IMR-90 (cell line): ENCODE measurements at regions not wholly inside any gene's neighbourhood (a gene's known extent, or its start where the extent isn't known, plus 50 kb on each side); places are given as distances from the start of the nearest gene placed in this dataset.

ENCODE experiments used
- ATAC-seq: fragments of 200-7000 bp; cut with Tn5 transposase; 2 replicates; pipeline ENCODE4 v1.9.1; 2020; ENCODE audit warnings: low read depth, mild to moderate bottlenecking, moderate library complexity
- BruUV-seq: library from RNA; stranded (reverse); fragments of 400-500 nt; replicated peaks from 2 replicates; lab custom pipeline; 2021; lab: Mats Ljungman, UMichigan
- CTCF ChIA-PET: fragments of 300-600 bp; formaldehyde crosslinking; extraction: SDS; loops from one replicate; lab custom pipeline; 2021; ENCODE audit warnings: antibody characterized with exemption; lab: Yijun Ruan, JAX
- POLR2A ChIA-PET: fragments of 300-600 bp; sonication (Branson Sonifier 250); formaldehyde crosslinking; loops from one replicate; lab custom pipeline; 2022; ENCODE audit warnings: antibody characterized with exemption; ENCODE audit not compliant: unreplicated experiment; lab: Charles Lee
- DNase-seq: peaks from one replicate; pipeline ENCODE4 v3.0.0; 2013
- H2AFZ ChIP-seq: replicated peaks from 2 replicates; pipeline ENCODE3; 2013; ENCODE audit warnings: low read length, mild to moderate bottlenecking; ENCODE audit not compliant: poor library complexity
- H2AK5ac ChIP-seq: 2 replicates; pipeline ENCODE4 v1.6.1; 2013; ENCODE audit warnings: low read depth, low read length, inconsistent platforms
- H2AK9ac ChIP-seq: replicated peaks from 2 replicates; pipeline ENCODE3; 2013; ENCODE audit warnings: mild to moderate bottlenecking, low read depth, low read length, moderate library complexity; ENCODE audit not compliant: poor library complexity
- H2BK120ac ChIP-seq: 2 replicates; pipeline ENCODE4 v1.6.1; 2013; ENCODE audit warnings: low read depth, low read length, inconsistent platforms
- H2BK15ac ChIP-seq: 3 replicates; pipeline ENCODE4 v1.6.1; 2013; ENCODE audit warnings: low read depth, low read length, inconsistent platforms
- H2BK20ac ChIP-seq: 2 replicates; pipeline ENCODE4 v1.6.1; 2013; ENCODE audit warnings: low read depth, mild to moderate bottlenecking, inconsistent platforms, low read length, moderate library complexity
- H2BK5ac ChIP-seq: 2 replicates; pipeline ENCODE4 v1.6.1; 2013; ENCODE audit warnings: mild to moderate bottlenecking, low read depth, low read length, inconsistent platforms; ENCODE audit not compliant: poor library complexity, severe bottlenecking
- H3K14ac ChIP-seq: replicated peaks from 2 replicates; pipeline ENCODE4 v1.6.1; 2013; ENCODE audit warnings: low read depth, low read length, inconsistent platforms
- H3K18ac ChIP-seq: 2 replicates; pipeline ENCODE4 v1.6.1; 2013; ENCODE audit warnings: low read depth, low read length, control low read depth
- H3K23ac ChIP-seq: 2 replicates; pipeline ENCODE4 v1.6.1; 2013; ENCODE audit warnings: low read depth, low read length, inconsistent platforms
- H3K27ac ChIP-seq: 2 replicates; pipeline ENCODE4 v1.5.1; 2013; ENCODE audit warnings: mild to moderate bottlenecking, control low read depth, low read length; ENCODE audit not compliant: insufficient read depth
- H3K27me3 ChIP-seq: 2 replicates; pipeline ENCODE4 v1.6.1; 2013; ENCODE audit warnings: low read length; ENCODE audit not compliant: control insufficient read depth, insufficient read depth
- H3K36me3 ChIP-seq: 2 replicates; pipeline ENCODE4 v1.6.1; 2013; ENCODE audit warnings: low read length, mixed read lengths; ENCODE audit not compliant: control insufficient read depth, insufficient read depth
- H3K4ac ChIP-seq: 2 replicates; pipeline ENCODE4 v1.6.1; 2013; ENCODE audit warnings: low read depth, low read length, inconsistent platforms
- H3K4me1 ChIP-seq: 2 replicates; pipeline ENCODE4 v1.6.1; 2013; ENCODE audit warnings: low read length, mixed read lengths; ENCODE audit not compliant: control insufficient read depth, insufficient read depth
- H3K4me2 ChIP-seq: 2 replicates; pipeline ENCODE4 v1.6.1; 2013; ENCODE audit warnings: low read depth, mild to moderate bottlenecking, control low read depth, low read length, moderate library complexity
- H3K4me3 ChIP-seq: 2 replicates; pipeline ENCODE4 v1.5.1; 2013; ENCODE audit warnings: low read depth, mild to moderate bottlenecking, control low read depth, low read length, moderate library complexity; ENCODE audit not compliant: insufficient read depth
- H3K56ac ChIP-seq: 2 replicates; pipeline ENCODE4 v1.6.1; 2013; ENCODE audit warnings: low read length, inconsistent platforms; ENCODE audit not compliant: insufficient read depth; ENCODE audit errors: extremely low read depth
- H3K79me1 ChIP-seq, 2 experiments: 2 replicates each; pipeline ENCODE4 v1.6.1; 2013; ENCODE audit warnings: low read length in 2 of 2, inconsistent platforms in 1 of 2, low read depth in 1 of 2
- H3K9ac ChIP-seq: 2 replicates; pipeline ENCODE4 v1.6.1; 2013; ENCODE audit warnings: low read depth, low read length, control low read depth
- H3K9me1 ChIP-seq: 2 replicates; pipeline ENCODE4 v1.6.1; 2013; ENCODE audit warnings: low read length, inconsistent platforms; ENCODE audit not compliant: insufficient read depth
- H3K9me3 ChIP-seq: 2 replicates; pipeline ENCODE4 v1.6.1; 2013; ENCODE audit warnings: low read length; ENCODE audit not compliant: control insufficient read depth, insufficient read depth
- H4K20me1 ChIP-seq: 2 replicates; pipeline ENCODE4 v1.6.1; 2013; ENCODE audit warnings: low read length, inconsistent platforms; ENCODE audit not compliant: insufficient read depth
- H4K5ac ChIP-seq: 2 replicates; pipeline ENCODE4 v1.6.1; 2013; ENCODE audit warnings: mild to moderate bottlenecking, low read depth, low read length, control low read depth
- H4K8ac ChIP-seq, 2 experiments: 2 replicates each; pipeline ENCODE4 v1.6.1; 2013; ENCODE audit warnings: low read depth in 2 of 2, low read length in 2 of 2, control low read depth in 1 of 2, inconsistent platforms in 1 of 2
- H4K91ac ChIP-seq: 2 replicates; pipeline ENCODE4 v1.6.1; 2013; ENCODE audit warnings: low read depth, low read length, inconsistent platforms; ENCODE audit not compliant: insufficient read depth
- CEBPB ChIP-seq: IDR thresholded peaks from 2 replicates; pipeline ENCODE4 v1.6.1; 2012; ENCODE audit warnings: low read depth, low read length, improper control_type of control experiment
- FOS ChIP-seq: fragments of 150-350 bp; IDR thresholded peaks from 2 replicates; pipeline ENCODE4 v1.6.1; 2016; ENCODE audit warnings: low read depth, low read length
- POLR2A ChIP-seq: IDR thresholded peaks from 2 replicates; pipeline ENCODE4 v1.6.1; 2012; ENCODE audit warnings: mild to moderate bottlenecking, low read depth, low read length
- SMC3 ChIP-seq: fragments of 150-350 bp; IDR thresholded peaks from 2 replicates; pipeline ENCODE4 v1.6.1; 2016; ENCODE audit warnings: low read depth, mild to moderate bottlenecking, antibody characterized with exemption, low read length, moderate library complexity
- WGBS, 2 experiments: methylation state at CpG; one replicate each; pipeline versions ENCODE4 v1.1.5 to v1.1.7; 2013; ENCODE audit warnings: missing lambda C conversion rate in 2 of 2; ENCODE audit not compliant: insufficient read length in 1 of 2; ENCODE audit errors: extremely low coverage in 2 of 2; 5-methylcytosine and 5-hydroxymethylcytosine counted together
- dilution Hi-C: fragments of 300-500 bp; cut with HindIII; formaldehyde crosslinking; loops from one replicate; pipeline ENCODE4 v1.14.3; 2018; ENCODE audit warnings: low sequenced_read_pairs; ENCODE audit not compliant: unreplicated experiment
- in situ Hi-C: fragments of 300-500 bp; cut with MboI; formaldehyde crosslinking; loops from 3 replicates; pipeline ENCODE4 v1.14.3; 2019; ENCODE audit warnings: low sequenced_read_pairs, inconsistent platforms, mixed read lengths
- intact Hi-C: fragments of 100-400 bp; cut with micrococcal nuclease; formaldehyde crosslinking; loops from 2 replicates; pipeline ENCODE4 v1.10.0; 2022

GRCh38 chr7:88399036-88399435 is 92.3 kb upstream of the STEAP4 start:
- no peak overlapping the region for H3K4me3 ChIP-seq
- ATAC-seq (no peak), DNase-seq (no peak)
- no peak overlapping the region for H3K4me2 ChIP-seq
- H2AFZ ChIP-seq, result no peak overlapping the region
- no peak overlapping the region for H3K9ac ChIP-seq
- TF ChIP-seq SMC3 (no peak), FOS (no peak), CEBPB (no peak), POLR2A (no peak)
- H2BK120ac ChIP-seq, result no peak overlapping the region
- no peaks in the 10 kb centered on the region for H3K27me3 ChIP-seq
- H4K8ac ChIP-seq, result no peak overlapping the region
- POLR2A ChIA-PET, result no interaction called here
- no peak overlapping the region for H3K27ac ChIP-seq
- no peak overlapping the region for H3K18ac ChIP-seq
- intact Hi-C loops (no loop called here), in situ Hi-C loops (no loop called here), dilution Hi-C loops (no loop called here)
- no peaks in the 10 kb centered on the region for H3K36me3 ChIP-seq
- H2AK9ac ChIP-seq, result no peak overlapping the region
- WGBS, 2 experiments, result no CpG with 5 or more reads among the region's 9 CpGs
- no TSS peak for BruUV-seq
- no peak overlapping the region for H3K56ac ChIP-seq
- no peaks in the 10 kb centered on the region for H3K79me1 ChIP-seq
- H2AK5ac ChIP-seq, result no peak overlapping the region
- CTCF ChIA-PET, result interaction anchor here (0.6 kb wide), 1 partner anchor 42 kb away, joined by 4 read pairs; no protein-coding TSS in a partner anchor
- no peak overlapping the region for H3K4ac ChIP-seq
- no peaks in the 10 kb centered on the region; the same call in 1 of the 2 replicates for H3K9me3 ChIP-seq
- H4K5ac ChIP-seq, result no peak overlapping the region
- no peaks in the 10 kb centered on the region for H3K4me1 ChIP-seq
- no peaks in the 10 kb centered on the region for H4K20me1 ChIP-seq
- no peaks in the 10 kb centered on the region for H3K9me1 ChIP-seq
- no peak overlapping the region for H2BK5ac ChIP-seq
- no peak overlapping the region for H2BK20ac ChIP-seq
- no peak overlapping the region for H2BK15ac ChIP-seq
- no peak overlapping the region for H3K14ac ChIP-seq
- H4K91ac ChIP-seq, result no peak overlapping the region
- H3K23ac ChIP-seq, result no peak overlapping the region
